GM23248 (cell line): ENCODE measurements at regions not wholly inside any gene's neighbourhood (a gene's known extent, or its start where the extent isn't known, plus 50 kb on each side); places are given as distances from the start of the nearest gene placed in this dataset.

ENCODE experiments used
- EZH2 ChIP-seq: fragments of 200-600 bp; sonication (generic); IDR thresholded peaks from 2 replicates; pipeline ENCODE4 v1.6.1; 2018; ENCODE audit warnings: antibody characterized with exemption, mild to moderate bottlenecking; ENCODE audit not compliant: insufficient read depth, poor library complexity, severe bottlenecking
- EZH2phosphoT487 ChIP-seq: fragments of 200-600 bp; sonication (generic); IDR thresholded peaks from 2 replicates; pipeline ENCODE4 v1.6.1; 2018; ENCODE audit warnings: antibody characterized with exemption, moderate library complexity, mild to moderate bottlenecking, low read depth; ENCODE audit not compliant: insufficient read depth

GRCh38 chr9:103755986-103756385 is 338.1 kb upstream of the SMC2 start:
- TF ChIP-seq EZH2 (no peak), EZH2phosphoT487 (no peak)
